GM18511 (cell line): ENCODE measurements at regions not wholly inside any gene's neighbourhood (a gene's known extent, or its start where the extent isn't known, plus 50 kb on each side); places are given as distances from the start of the nearest gene placed in this dataset.

Experiments
- ATAC-seq: cut with Tn5 transposase; IDR thresholded peaks from one replicate; pipeline ENCODE4 v1.9.1; 2021; ENCODE audit warnings: mild to moderate bottlenecking, moderate library complexity; ENCODE audit not compliant: unreplicated experiment

DNA sequence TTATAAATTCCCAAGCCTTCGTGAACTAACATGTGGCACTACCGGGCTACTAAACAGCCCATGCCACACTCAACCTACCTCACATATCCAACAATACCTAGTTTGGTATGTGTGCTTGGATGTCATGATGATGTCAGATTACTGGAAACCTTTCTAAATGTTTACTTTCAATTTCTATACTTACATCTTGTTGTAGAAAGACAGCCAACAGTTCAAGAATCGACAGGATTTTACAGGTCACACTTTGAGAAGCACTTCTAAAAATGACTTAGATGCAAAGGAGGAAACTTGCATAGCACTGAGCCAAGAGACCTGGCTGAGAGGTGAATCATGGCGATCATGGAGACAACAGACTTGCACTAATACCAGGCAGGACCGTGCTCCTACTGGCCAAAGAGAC lies 209.9 kb downstream of the COL4A1 start:
- ATAC-seq, result no peak

DNA sequence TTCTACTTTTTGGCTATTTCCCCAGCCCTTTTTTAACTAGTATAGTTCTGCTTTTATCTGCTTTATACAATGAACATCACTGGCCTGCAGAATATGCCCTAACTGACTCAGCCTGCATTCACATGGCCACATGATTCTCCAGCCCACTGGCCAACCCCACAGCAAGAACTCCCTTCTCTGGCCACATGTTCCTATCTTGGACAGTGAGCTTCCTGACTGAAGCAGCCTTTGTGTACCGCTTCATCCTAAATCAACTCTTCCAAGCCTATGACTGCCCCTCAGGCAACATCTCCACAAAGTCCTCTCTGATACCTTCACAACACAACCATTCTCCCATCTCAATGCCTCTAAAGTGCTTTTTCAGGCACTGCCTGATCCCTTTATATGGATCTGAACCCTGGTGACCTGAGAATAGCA lies 214.1 kb downstream of the COL4A1 start:
- no peak for ATAC-seq

GRCh38 chr13:110089815-110090214 lies 217.1 kb downstream of the COL4A1 start:
- no peak for ATAC-seq

- ATAC-seq, result no peak
Observed at GRCh38 chr13:110089100-110089499, 217.9 kb downstream of the COL4A1 start.

- no peak for ATAC-seq
Observed at GRCh38 chr13:110073982-110074381, 233.0 kb downstream of the COL4A1 start.

- ATAC-seq, result no peak
Observed at GRCh38 chr13:110070511-110071120, 236.3 kb downstream of the COL4A1 start.

GRCh38 chr13:110070046-110070445 lies 236.9 kb downstream of the COL4A1 start:
- no peak for ATAC-seq

DNA sequence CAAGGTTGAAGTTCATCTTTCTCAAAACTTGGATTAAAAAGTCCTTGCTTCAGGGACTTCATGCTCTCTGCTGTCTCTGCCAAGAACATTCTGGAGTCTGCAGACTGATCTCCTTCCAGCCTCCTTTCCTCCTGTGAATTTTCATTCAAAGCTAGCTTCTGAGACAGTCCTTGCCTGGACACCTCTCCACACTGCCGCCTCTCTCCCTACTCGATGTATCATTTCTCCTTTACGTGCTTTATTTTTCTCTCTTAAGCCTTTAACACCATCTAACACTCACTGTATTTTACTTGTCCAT lies 238.8 kb downstream of the COL4A1 start:
- ATAC-seq, result no peak

DNA sequence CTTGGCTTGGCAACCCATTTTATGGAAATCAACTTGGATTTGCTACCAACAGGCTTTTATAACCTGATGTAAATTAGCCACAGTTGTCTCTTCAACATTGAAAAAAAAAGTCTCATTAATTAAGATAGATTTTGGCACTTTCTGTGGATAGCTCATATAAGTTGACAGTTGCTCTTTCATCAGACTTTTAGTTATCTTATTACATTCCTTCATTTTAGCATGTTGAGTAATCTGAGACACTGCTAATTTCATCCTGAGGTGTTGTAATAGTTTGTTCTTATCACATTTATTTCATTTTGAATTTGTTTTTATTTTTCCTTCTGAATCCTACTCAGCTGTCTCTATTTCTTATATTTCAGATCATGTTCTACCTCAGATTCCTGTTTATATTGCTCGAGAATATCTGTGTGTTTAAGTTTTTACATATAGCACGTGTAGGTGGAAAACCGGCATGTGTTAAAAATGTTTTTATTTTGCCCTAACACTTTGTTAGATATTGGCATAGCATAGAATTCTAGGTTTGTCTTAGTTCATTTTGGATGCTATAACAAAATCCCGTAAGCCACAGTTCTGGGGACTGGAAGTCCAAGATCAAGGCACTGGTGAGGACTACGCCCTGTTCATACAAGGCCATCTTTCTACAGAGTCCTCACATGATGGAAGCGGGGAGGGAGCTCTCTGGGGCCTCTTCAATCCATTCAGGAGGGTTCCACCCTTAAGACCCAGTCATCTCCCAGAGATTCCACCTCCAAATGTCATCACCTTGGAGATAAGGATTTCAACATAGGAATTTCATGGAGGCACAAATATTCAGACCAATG lies 239.4 kb downstream of the COL4A1 start:
- ATAC-seq, result no peak

DNA sequence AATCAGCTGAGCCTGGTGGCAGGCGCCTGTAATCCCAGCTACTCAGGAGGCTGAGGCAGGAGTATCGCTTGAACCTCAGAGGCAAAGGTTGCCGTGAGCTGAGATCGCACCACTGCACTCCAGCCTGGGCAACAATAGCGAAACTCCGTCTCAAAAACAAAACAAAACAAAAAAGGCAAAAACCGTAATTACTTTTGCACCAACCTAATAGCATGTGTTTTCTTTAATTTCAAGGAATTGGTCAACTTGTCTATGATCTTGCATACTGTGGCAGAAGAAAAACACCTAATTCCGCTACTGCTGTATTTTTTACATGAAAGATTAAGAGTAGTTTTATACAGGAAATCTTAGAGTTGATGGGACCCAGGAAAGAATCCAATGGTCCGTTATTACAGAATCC lies 241.2 kb downstream of the COL4A1 start:
- no peak for ATAC-seq

DNA sequence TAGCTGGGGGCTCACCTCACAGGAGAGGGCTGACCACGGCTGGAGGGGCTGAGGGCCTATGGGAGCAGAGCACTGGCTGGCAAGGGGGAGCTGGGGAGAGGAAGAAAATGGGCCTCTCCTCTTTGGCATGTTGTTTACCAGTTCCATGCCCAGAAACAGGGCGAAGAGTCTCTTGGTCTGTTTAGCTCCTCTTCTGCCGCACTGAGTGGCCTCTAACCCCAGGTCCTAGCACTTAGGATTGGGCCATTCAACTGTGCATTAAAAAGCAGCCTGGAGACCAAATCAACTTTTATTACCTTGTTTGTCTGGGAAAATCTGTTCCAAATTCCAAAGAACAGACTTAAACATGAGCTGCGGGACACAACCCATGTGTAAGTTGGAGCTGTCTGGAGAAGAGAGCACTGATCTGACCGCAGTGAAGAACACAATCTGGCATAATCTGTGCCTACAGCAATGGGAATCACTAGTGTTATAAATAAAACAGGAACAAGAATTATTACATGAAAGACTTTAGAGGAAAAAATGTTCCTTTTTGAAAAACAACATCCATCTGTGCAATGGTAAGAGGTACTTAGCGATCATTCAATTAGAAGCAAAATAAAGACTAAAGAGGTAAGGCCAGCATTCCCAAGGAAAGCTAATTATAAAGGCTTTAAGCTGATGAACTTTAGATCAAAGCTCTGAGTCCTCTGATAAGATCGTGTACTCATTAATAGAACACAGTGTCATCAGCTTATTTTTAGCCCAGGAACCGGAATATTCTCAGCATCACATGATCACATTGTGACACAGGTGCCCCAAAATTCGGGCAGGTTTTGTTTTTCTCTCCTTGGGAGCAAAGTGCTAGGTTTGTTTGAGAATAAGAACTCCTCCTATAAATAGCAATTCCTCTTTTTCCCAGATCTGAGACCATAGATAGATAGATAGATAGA lies 243.2 kb downstream of the COL4A1 start:
- ATAC-seq, result no peak

DNA sequence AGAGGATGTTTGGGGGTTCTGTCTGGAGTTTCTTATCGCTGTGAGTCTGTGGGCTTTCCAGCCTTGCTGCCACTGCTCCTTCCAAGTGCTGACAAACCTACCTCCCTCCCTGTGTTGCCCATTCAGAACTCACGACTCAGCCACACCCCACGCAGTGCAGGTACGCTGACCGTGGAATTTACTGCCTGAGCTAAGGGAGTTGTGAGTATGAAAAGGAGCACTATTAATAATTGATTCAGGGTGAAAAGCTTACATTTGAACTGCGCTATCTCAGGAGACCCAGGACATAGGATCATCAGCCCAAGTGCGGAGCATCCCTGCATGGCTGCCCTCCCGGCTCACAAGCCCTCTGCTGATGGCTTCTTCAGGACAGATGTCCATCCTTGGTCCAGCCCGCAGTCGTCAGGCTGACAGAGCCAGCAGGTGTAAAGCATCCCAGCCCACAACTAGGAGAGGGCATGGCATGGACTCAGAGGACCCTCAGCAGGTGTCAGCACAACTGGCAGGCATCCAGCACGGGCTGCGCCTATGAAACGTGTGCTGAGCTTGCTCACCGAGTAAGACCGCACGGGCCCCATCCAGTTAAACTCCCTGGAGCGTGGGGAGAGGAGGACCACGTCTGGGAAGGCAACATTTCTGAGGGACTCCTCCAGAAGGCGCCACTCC lies 244.0 kb downstream of the COL4A1 start:
- ATAC-seq, result no peak

DNA sequence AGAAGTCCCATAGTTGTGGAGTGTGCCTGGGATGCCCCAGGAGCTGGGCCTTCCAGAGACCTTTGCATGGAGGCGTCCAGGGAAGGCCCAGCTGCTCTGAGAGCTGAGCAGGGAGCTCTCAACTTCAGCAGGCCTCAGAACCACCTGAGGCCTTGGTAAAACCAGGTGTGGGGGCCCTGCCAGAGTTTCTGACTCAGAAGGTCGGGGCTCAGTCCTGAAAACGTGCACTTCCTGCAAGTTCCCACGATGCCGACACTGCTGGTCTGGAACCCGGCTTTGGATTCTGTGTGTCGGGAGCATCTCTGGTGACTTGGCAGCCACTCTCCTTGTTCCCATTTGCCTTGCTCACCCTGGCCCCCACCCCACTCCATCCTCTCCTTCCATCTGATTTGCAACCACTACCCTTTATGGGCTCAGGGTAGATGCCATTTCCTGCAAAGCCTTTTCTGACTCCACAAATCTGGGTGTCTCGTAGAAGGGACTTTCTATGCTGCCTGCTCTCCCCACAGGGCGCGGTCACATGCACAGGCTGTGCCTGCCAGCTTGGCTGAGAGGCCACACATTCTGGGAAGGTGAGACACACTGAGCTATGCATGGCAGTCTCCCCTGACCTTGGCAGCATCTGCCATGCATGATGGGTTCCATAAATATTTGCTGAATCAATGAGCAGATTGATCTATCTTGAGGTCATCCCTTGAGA lies 244.7 kb downstream of the COL4A1 start:
- ATAC-seq, result no peak

DNA sequence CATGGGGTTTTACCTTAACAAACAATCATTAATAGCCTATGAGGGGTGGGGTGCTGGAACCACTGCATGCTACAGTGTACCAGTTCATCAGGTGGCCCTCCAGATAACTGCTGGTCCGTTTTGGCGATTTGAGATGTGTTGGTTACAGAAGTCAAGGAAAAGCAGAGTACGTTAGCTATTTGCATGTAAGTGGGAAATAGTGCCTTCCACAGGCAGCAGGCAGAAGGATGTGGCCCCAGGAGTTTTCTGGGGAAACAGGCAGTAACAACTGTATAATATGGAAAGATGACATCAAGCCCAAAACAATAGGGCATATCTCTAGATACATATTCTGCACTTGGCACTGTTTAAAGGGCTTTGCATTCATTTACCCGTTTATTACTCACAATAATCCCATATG lies 245.7 kb downstream of the COL4A1 start:
- no peak for ATAC-seq

- ATAC-seq, result no peak
Observed at GRCh38 chr13:110057052-110057451, 249.9 kb downstream of the COL4A1 start.

GRCh38 chr13:110056640-110057039 lies 250.3 kb downstream of the COL4A1 start:
- ATAC-seq, result no peak

DNA sequence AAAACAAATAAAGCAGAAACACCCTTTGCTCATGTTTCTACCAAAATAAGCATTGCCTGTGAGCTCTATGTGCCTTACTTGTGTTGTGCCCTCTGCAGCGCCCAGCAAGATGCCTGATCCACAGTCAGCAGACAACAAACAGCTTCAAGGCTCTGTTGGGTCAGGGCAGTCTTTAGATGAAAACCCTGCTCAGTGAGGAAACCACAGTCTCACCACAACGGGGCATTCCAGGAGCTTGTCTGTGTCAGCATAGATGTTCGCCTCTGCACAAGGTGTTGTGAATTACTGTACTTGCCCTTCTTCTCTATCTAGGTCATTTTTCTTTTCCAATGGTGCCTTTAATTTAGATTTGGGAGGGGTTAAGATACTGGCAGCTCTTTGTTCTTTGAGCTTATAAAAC lies 251.9 kb downstream of the COL4A1 start:
- peak; percentile 97 for ATAC-seq

GRCh38 chr13:110054041-110054440 lies 252.9 kb downstream of the COL4A1 start:
- ATAC-seq, result no peak

- no peak for ATAC-seq
Observed at GRCh38 chr13:110047496-110047895, 259.5 kb downstream of the COL4A1 start.

DNA sequence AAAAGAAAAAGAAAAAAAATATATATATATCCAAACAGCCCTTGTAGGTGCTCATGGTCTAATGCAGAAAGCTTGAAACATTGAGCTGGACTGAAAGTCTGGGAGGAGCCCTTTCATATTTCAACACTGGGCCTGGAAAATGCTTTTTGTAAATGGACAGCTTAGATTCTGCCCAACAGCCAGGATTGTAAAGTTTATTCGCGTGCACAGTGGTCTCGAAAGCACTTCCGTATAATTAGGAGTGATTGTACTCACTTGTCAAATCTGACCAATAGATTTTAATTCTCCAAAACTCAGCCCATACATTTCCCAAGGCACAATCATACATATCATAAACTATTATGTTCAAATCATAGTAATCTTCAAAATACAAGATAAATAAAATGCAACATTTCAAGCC lies 260.1 kb downstream of the COL4A1 start:
- no peak for ATAC-seq

DNA sequence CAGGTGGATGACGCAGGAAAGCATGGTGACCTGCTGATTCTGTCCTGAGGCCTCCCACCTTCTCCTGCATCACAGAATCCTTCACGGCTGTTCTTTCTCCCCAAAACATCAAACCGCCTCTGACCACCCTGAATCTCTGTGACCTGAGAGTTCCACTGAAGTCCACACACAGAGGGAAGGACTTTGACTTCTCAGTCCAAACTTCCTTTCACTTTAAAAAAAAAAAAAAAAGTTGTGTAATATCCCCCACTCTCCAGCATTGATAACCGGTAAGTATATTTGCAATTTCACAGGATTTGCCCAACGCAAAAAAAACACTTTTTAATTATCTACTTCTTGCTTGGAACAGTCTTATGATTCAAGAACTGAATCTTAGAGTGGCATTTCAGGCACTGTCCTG lies 259.5 kb upstream of the IRS2 start:
- no peak for ATAC-seq
